Kidney (tissue), 13 donors: ENCODE measurements at regions not wholly inside any gene's neighbourhood (a gene's known extent, or its start where the extent isn't known, plus 50 kb on each side); places are given as distances from the start of the nearest gene placed in this dataset.

ENCODE experiments used
- DNase-seq, 5 donors: peaks; one replicate each; pipeline ENCODE4 v3.0.0-alpha.2; 2013 to 2020
- FAIRE-seq: peaks from 2 replicates; lab custom pipeline; 2012; peaks lifted over from hg19 to GRCh38; lab: Jason Lieb, UNC
- H3K27ac ChIP-seq, 2 donors: one replicate each; pipeline ENCODE4 v1.7.0; 2013; ENCODE audit warnings: low read depth in 2 of 2, low read length in 2 of 2, inconsistent platforms in 1 of 2
- H3K27me3 ChIP-seq: one replicate; pipeline ENCODE4 v1.7.1; 2013; ENCODE audit warnings: low read length, inconsistent platforms; ENCODE audit not compliant: control insufficient read depth, insufficient read depth
- H3K36me3 ChIP-seq, 3 donors: one replicate each; pipeline versions ENCODE4 v1.7.0 to v1.7.1; 2013; ENCODE audit warnings: low read length in 3 of 3, control low read depth in 1 of 3, inconsistent platforms in 1 of 3; ENCODE audit not compliant: insufficient read depth in 3 of 3, control insufficient read depth in 2 of 3
- H3K4me1 ChIP-seq, 3 donors: one replicate each; pipeline versions ENCODE4 v1.7.0 to v1.7.1; 2013; ENCODE audit warnings: low read length in 3 of 3, inconsistent platforms in 1 of 3, low read depth in 1 of 3; ENCODE audit not compliant: control insufficient read depth in 2 of 3, insufficient read depth in 2 of 3
- H3K4me3 ChIP-seq, 3 donors: one replicate each; pipeline versions ENCODE4 v1.7.0 to v1.8.1; 2013; ENCODE audit warnings: low read length in 3 of 3, control low read depth in 1 of 3, inconsistent platforms in 1 of 3
- H3K9ac ChIP-seq, 3 donors: one replicate each; pipeline versions ENCODE4 v1.7.0 to v1.7.1; 2013; ENCODE audit warnings: low read length in 3 of 3, control low read depth in 1 of 3, inconsistent platforms in 1 of 3
- H3K9me3 ChIP-seq, 3 donors: one replicate each; pipeline versions ENCODE4 v1.7.0 to v1.7.1; 2013; ENCODE audit warnings: low read length in 3 of 3, control low read depth in 1 of 3, inconsistent platforms in 1 of 3; ENCODE audit not compliant: control insufficient read depth in 2 of 3, insufficient read depth in 1 of 3
- CTCF ChIP-seq: IDR thresholded peaks from 3 replicates; pipeline ENCODE4 v1.5.1; 2012; ENCODE audit warnings: mild to moderate bottlenecking, moderate library complexity, borderline replicate concordance; ENCODE audit not compliant: insufficient read depth; ENCODE audit errors: extremely low read depth
- intact Hi-C: fragments of 100-400 bp; cut with DNase I; formaldehyde crosslinking; loops from one replicate; pipeline ENCODE4 v1.11.1; 2022
- donor health status: control.
- donor health status: control.
- donor health status: control.
- donor health status: control.
- donor health status: control.
- donor health status: DM: yes; HTN: yes; CAD: no.
- donor health status: Normal renal cell carcinoma (clear cell type).

- Histone ChIP-seq H3K36me3 (no peaks in the 10 kb centered on the region), H3K9ac (no peak overlapping the region), H3K9me3 (no peaks in the 10 kb centered on the region), H3K4me1 (no peaks in the 10 kb centered on the region), H3K4me3 (no peak overlapping the region), H3K27me3 (no peaks in the 10 kb centered on the region), H3K27ac (no peak overlapping the region)
- intact Hi-C loops = no loop called here
- TF ChIP-seq CTCF = no peak
- FAIRE-seq (no peak), DNase-seq (no peak)
Measured at GRCh38 chr5:166856791-166857190, 1434.7 kb upstream of the WWC1 start.

GRCh38 chr5:166860426-166860825 lies 1431.0 kb upstream of the WWC1 start:
- Histone ChIP-seq H3K9me3 (no peaks in the 10 kb centered on the region), H3K27ac (no peak overlapping the region), H3K4me3 (no peak overlapping the region), H3K9ac (no peak overlapping the region), H3K27me3 (no peaks in the 10 kb centered on the region), H3K4me1 (no peaks in the 10 kb centered on the region), H3K36me3 (no peaks in the 10 kb centered on the region)
- FAIRE-seq (no peak), DNase-seq (no peak)
- no peak for TF ChIP-seq CTCF
- intact Hi-C loops = no loop called here

- Histone ChIP-seq H3K9ac (no peak overlapping the region), H3K4me3 (no peak overlapping the region), H3K4me1 (no peaks in the 10 kb centered on the region), H3K27me3 (no peaks in the 10 kb centered on the region), H3K9me3 (no peaks in the 10 kb centered on the region), H3K27ac (no peak overlapping the region), H3K36me3 (no peaks in the 10 kb centered on the region)
- DNase-seq (no peak), FAIRE-seq (no peak)
- intact Hi-C loops = no loop called here
- no peak for TF ChIP-seq CTCF
Measured at GRCh38 chr5:166862581-166862980, 1428.9 kb upstream of the WWC1 start.

GRCh38 chr5:166865206-166865605 lies 1426.2 kb upstream of the WWC1 start:
- intact Hi-C loops = no loop called here
- H3K4me3 ChIP-seq = no peak overlapping the region
- no peak overlapping the region for H3K9ac ChIP-seq
- no peaks in the 10 kb centered on the region for H3K9me3 ChIP-seq
- H3K36me3 ChIP-seq = no peaks in the 10 kb centered on the region
- no peaks in the 10 kb centered on the region for H3K27me3 ChIP-seq
- DNase-seq = no peak
- no peak for TF ChIP-seq CTCF
- no peaks in the 10 kb centered on the region for H3K4me1 ChIP-seq
- no peak for FAIRE-seq
- no peak overlapping the region for H3K27ac ChIP-seq
